K562 (cell line): ENCODE measurements at regions not wholly inside any gene's neighbourhood (a gene's known extent, or its start where the extent isn't known, plus 50 kb on each side); places are given as distances from the start of the nearest gene placed in this dataset.

Source experiments
- ATAC-seq: fragments of 200-7000 bp; cut with Tn5 transposase; 3 replicates; pipeline ENCODE4 v1.9.1; 2020; ENCODE audit warnings: moderate library complexity
- BruUV-seq: library from RNA; stranded (reverse); fragments of 400-500 nt; replicated peaks from 2 replicates; lab custom pipeline; 2021; lab: Mats Ljungman, UMichigan
- CTCF ChIA-PET: fragments of 300-600 bp; formaldehyde crosslinking; extraction: SDS; loops from one replicate; lab custom pipeline; 2021; ENCODE audit warnings: low intra/inter-chr PET ratio; lab: Yijun Ruan, JAX
- POLR2A ChIA-PET: fragments of 300-600, 350-650 bp; sonication (Branson Sonifier 250); formaldehyde crosslinking; extraction: SDS; loops from one replicate; lab custom pipeline; 2021; ENCODE audit warnings: antibody characterized with exemption, inconsistent platforms; lab: Yijun Ruan, JAX
- DNase-seq, 4 experiments: peaks; one replicate each; pipeline versions ENCODE4 v3.0.0 to v3.0.0-alpha.2; 2011 to 2018; ENCODE audit warnings: low spot score in 3 of 4, mixed read lengths in 3 of 4; ENCODE audit errors: extremely low read depth in 1 of 4
- FAIRE-seq: peaks from 2 replicates; lab custom pipeline; 2011; peaks lifted over from hg19 to GRCh38; lab: Jason Lieb, UNC
- H2AFZ ChIP-seq: 2 replicates; pipeline ENCODE4 v1.6.0; 2011; ENCODE audit warnings: low read depth, low read length, control low read depth, inconsistent platforms
- H3K27ac ChIP-seq: fragments of 200-600 bp; 3 replicates; pipeline ENCODE4 v1.8.0; 2011; ENCODE audit warnings: low read depth, mild to moderate bottlenecking, control low read depth, inconsistent platforms, low read length, moderate library complexity, mixed read lengths; ENCODE audit errors: extremely low read depth
- H3K27me3 ChIP-seq, 2 experiments: fragments of 300-600 bp in 1 of 2; 2 replicates in 1 of 2; 3 replicates in 1 of 2; pipeline versions ENCODE4 v1.6.0 to v1.8.0; 2011; ENCODE audit warnings: inconsistent platforms in 2 of 2, low read length in 2 of 2, mild to moderate bottlenecking in 1 of 2, mixed read lengths in 1 of 2, moderate library complexity in 1 of 2; ENCODE audit not compliant: control insufficient read depth in 2 of 2, insufficient read depth in 2 of 2
- H3K36me3 ChIP-seq: fragments of 300-600 bp; 3 replicates; pipeline ENCODE4 v1.8.0; 2011; ENCODE audit warnings: mild to moderate bottlenecking, low read length, inconsistent platforms; ENCODE audit not compliant: control insufficient read depth, insufficient read depth
- H3K4me1 ChIP-seq, 2 experiments: fragments of 200-600 bp in 1 of 2; replicated peaks in 1 of 2; 2 replicates in 1 of 2; 3 replicates in 1 of 2; pipeline versions ENCODE4 v1.5.1 to v1.8.0; 2011; ENCODE audit warnings: inconsistent platforms in 2 of 2, low read length in 2 of 2, mild to moderate bottlenecking in 1 of 2, mixed read lengths in 1 of 2, moderate library complexity in 1 of 2; ENCODE audit not compliant: control insufficient read depth in 2 of 2, insufficient read depth in 2 of 2
- H3K4me2 ChIP-seq: 2 replicates; pipeline ENCODE4 v1.6.1; 2011; ENCODE audit warnings: low read length, control low read depth, inconsistent platforms, mixed read lengths; ENCODE audit not compliant: insufficient read depth
- H3K4me3 ChIP-seq: fragments of 200-600 bp; sonication (generic), shearing (Covaris generic); 2 replicates; pipeline ENCODE4 v1.5.1; 2016; ENCODE audit warnings: control low read depth, inconsistent platforms
- H3K79me2 ChIP-seq: fragments of 200-600 bp; 3 replicates; pipeline ENCODE4 v1.8.0; 2011; ENCODE audit warnings: low read length, inconsistent platforms; ENCODE audit not compliant: control insufficient read depth, insufficient read depth
- H3K9ac ChIP-seq, 2 experiments: 2 replicates each; pipeline versions ENCODE4 v1.6.0 to v1.6.1; 2011; ENCODE audit warnings: low read depth in 2 of 2, low read length in 2 of 2, control low read depth in 1 of 2, inconsistent platforms in 1 of 2, mild to moderate bottlenecking in 1 of 2, mixed read lengths in 1 of 2; ENCODE audit not compliant: insufficient read depth in 1 of 2
- H3K9me1 ChIP-seq: one replicate; pipeline ENCODE4 v1.6.0; 2011; ENCODE audit warnings: inconsistent platforms, mild to moderate bottlenecking, low read length, moderate library complexity; ENCODE audit not compliant: control insufficient read depth, insufficient read depth
- H3K9me3 ChIP-seq: replicated peaks from 2 replicates; pipeline ENCODE4 v1.5.1; 2011; ENCODE audit warnings: low read depth, low read length, inconsistent platforms; ENCODE audit not compliant: control insufficient read depth, insufficient read depth
- H4K20me1 ChIP-seq: replicated peaks from 2 replicates; pipeline ENCODE4 v1.6.1; 2011; ENCODE audit warnings: low read length, inconsistent platforms, mixed read lengths; ENCODE audit not compliant: control insufficient read depth, insufficient read depth
- IRF2 ChIP-seq: sonication (generic); formaldehyde crosslinking; IDR thresholded peaks from 2 replicates; pipeline ENCODE4 v1.8.1; 2022; ENCODE audit warnings: mild to moderate bottlenecking, missing genetic modification reagents
- JUN ChIP-seq, 2 experiments: sonication (generic) in 1 of 2; formaldehyde crosslinking in 1 of 2; IDR thresholded peaks; 2 replicates each; pipeline versions ENCODE4 v1.6.1 to v1.8.0; 2012 to 2022; ENCODE audit warnings: borderline replicate concordance in 2 of 2, mild to moderate bottlenecking in 2 of 2, improper control_type of control experiment in 1 of 2, low read depth in 1 of 2, low read length in 1 of 2, missing genetic modification reagents in 1 of 2
- NCOR1 ChIP-seq: fragments of 450-650 bp; IDR thresholded peaks from 2 replicates; pipeline ENCODE4 v1.6.1; 2016; ENCODE audit warnings: mild to moderate bottlenecking, moderate library complexity
- NFYB ChIP-seq: IDR thresholded peaks from 2 replicates; pipeline ENCODE4 v1.6.1; 2011; ENCODE audit warnings: mild to moderate bottlenecking, moderate library complexity; ENCODE audit not compliant: insufficient read length; ENCODE audit errors: extremely low read depth
- PTTG1 ChIP-seq: fragments of 450-650 bp; IDR thresholded peaks from 2 replicates; pipeline ENCODE4 v1.6.1; 2016; ENCODE audit warnings: low read depth, mild to moderate bottlenecking, missing genetic modification characterization, missing compliant biosample characterization
- RHOXF2B ChIP-seq: fragments of 250-450 bp; sonication (Bioruptor Pico); conservative IDR thresholded peaks from 2 replicates; pipeline ENCODE4 v1.5.1; 2021
- SMARCC2 ChIP-seq: fragments of 450-650 bp; IDR thresholded peaks from 2 replicates; pipeline ENCODE4 v1.6.1; 2017; ENCODE audit warnings: antibody characterized with exemption, moderate library complexity, mild to moderate bottlenecking, low read depth
- TEAD2 ChIP-seq: fragments of 450-650 bp; IDR thresholded peaks from 2 replicates; pipeline ENCODE4 v1.6.1; 2016; ENCODE audit warnings: missing genetic modification characterization, control low read depth, missing compliant biosample characterization
- ZNF79 ChIP-seq: fragments of 250-450 bp; sonication (Bioruptor Pico); IDR thresholded peaks from 2 replicates; pipeline ENCODE4 v1.4.0; 2020; ENCODE audit warnings: low read depth, mild to moderate bottlenecking, moderate library complexity
- ZSCAN29 ChIP-seq: fragments of 450-650 bp; IDR thresholded peaks from 2 replicates; pipeline ENCODE4 v1.6.1; 2017
- WGBS: fragments of 100-300 bp; shearing (Covaris generic); methylation state at CpG from one replicate; pipeline ENCODE4 v1.1.6; 2016; ENCODE audit warnings: low coverage, mixed read lengths; ENCODE audit not compliant: insufficient coverage; ENCODE audit errors: missing lambda C conversion rate; 5-methylcytosine and 5-hydroxymethylcytosine counted together
- in situ Hi-C: fragments of 300-500 bp; cut with MboI; formaldehyde crosslinking; loops from 4 replicates; pipeline ENCODE4 v1.15.0; 2018; ENCODE audit warnings: inconsistent platforms, mixed read lengths
- intact Hi-C: fragments of 100-400 bp; cut with micrococcal nuclease; formaldehyde crosslinking; loops from 2 replicates; pipeline ENCODE4 v1.14.2; 2022
- TF ChIP-seq, protein P1 (sequence below): fragments of 450-650 bp; IDR thresholded peaks from 2 replicates; pipeline ENCODE4 v1.6.1; 2017; ENCODE audit warnings: antibody characterized with exemption
- TF ChIP-seq, protein P2 (sequence below): IDR thresholded peaks from 2 replicates; pipeline ENCODE4 v1.6.1; 2014; ENCODE audit warnings: antibody characterized with exemption

- no peaks in the 10 kb centered on the region for H3K9me1 ChIP-seq
- no peak overlapping the region for H3K9ac ChIP-seq
- no peaks in the 10 kb centered on the region for H3K9me3 ChIP-seq
- no peak overlapping the region for H3K4me2 ChIP-seq
- no TSS peak for BruUV-seq
- in situ Hi-C loops: no loop called here
- no peak for TF ChIP-seq ZSCAN29
- TF ChIP-seq NFYB: no peak
- TF ChIP-seq JUN (IDR thresholded peaks at IDR 0.05; ENCODE audit: borderline replicate concordance, low read depth, low read length): no peak
- TF ChIP-seq JUN (CRISPR knock-in tag; IDR thresholded peaks at IDR 0.05; ENCODE audit: borderline replicate concordance): no peak
- TF ChIP-seq, protein P1, sequence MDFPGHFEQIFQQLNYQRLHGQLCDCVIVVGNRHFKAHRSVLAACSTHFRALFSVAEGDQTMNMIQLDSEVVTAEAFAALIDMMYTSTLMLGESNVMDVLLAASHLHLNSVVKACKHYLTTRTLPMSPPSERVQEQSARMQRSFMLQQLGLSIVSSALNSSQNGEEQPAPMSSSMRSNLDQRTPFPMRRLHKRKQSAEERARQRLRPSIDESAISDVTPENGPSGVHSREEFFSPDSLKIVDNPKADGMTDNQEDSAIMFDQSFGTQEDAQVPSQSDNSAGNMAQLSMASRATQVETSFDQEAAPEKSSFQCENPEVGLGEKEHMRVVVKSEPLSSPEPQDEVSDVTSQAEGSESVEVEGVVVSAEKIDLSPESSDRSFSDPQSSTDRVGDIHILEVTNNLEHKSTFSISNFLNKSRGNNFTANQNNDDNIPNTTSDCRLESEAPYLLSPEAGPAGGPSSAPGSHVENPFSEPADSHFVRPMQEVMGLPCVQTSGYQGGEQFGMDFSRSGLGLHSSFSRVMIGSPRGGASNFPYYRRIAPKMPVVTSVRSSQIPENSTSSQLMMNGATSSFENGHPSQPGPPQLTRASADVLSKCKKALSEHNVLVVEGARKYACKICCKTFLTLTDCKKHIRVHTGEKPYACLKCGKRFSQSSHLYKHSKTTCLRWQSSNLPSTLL: no peak
- no peak for TF ChIP-seq NCOR1
- TF ChIP-seq PTTG1: no peak
- TF ChIP-seq, protein P2, sequence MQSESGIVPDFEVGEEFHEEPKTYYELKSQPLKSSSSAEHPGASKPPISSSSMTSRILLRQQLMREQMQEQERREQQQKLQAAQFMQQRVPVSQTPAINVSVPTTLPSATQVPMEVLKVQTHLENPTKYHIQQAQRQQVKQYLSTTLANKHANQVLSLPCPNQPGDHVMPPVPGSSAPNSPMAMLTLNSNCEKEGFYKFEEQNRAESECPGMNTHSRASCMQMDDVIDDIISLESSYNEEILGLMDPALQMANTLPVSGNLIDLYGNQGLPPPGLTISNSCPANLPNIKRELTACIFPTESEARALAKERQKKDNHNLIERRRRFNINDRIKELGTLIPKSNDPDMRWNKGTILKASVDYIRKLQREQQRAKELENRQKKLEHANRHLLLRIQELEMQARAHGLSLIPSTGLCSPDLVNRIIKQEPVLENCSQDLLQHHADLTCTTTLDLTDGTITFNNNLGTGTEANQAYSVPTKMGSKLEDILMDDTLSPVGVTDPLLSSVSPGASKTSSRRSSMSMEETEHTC: no peak
- no peak for TF ChIP-seq ZNF79
- no peak for TF ChIP-seq SMARCC2
- TF ChIP-seq RHOXF2B (CRISPR knock-in tag): no peak
- TF ChIP-seq TEAD2 (tag): no peak
- TF ChIP-seq IRF2 (CRISPR knock-in tag): no peak
- POLR2A ChIA-PET: no interaction called here
- no peaks in the 10 kb centered on the region for H4K20me1 ChIP-seq
- CTCF ChIA-PET: no interaction called here
- H3K27ac ChIP-seq: no peak overlapping the region
- H2AFZ ChIP-seq: no peak overlapping the region
- intact Hi-C loops: no loop called here
- H3K79me2 ChIP-seq: no peaks in the 10 kb centered on the region
- no peaks in the 10 kb centered on the region for H3K4me1 ChIP-seq
- no peaks in the 10 kb centered on the region for H3K27me3 ChIP-seq
- H3K36me3 ChIP-seq: no peaks in the 10 kb centered on the region
- no peak for FAIRE-seq
- ATAC-seq: no peak
- no peak for DNase-seq
- WGBS: 0% methylated on average over 2 of the region's 2 CpGs
- H3K4me3 ChIP-seq: no peak overlapping the region
Observed at GRCh38 chr4:34851411-34851810, 1392.9 kb downstream of the ARAP2 start.
